HTR-8/SVneo (cell line): ENCODE measurements at regions not wholly inside any gene's neighbourhood (a gene's known extent, or its start where the extent isn't known, plus 50 kb on each side); places are given as distances from the start of the nearest gene placed in this dataset.
"Not testable (repeated sequence)": the region's sequence is repeated elsewhere in the genome, so short reads cannot be mapped to it uniquely, and the experiment has no call there.

Source experiments
- DNase-seq: peaks from one replicate; pipeline ENCODE4 v3.0.0; 2011; ENCODE audit warnings: low spot score, mixed read lengths; ENCODE audit not compliant: insufficient read length
- FAIRE-seq: peaks from 2 replicates; lab custom pipeline; 2011; peaks lifted over from hg19 to GRCh38; lab: Jason Lieb, UNC

GRCh38 chr17:78305801-78306200 is 54.1 kb downstream of the SOCS3 start:
- FAIRE-seq (no peak), DNase-seq (no peak)

DNA sequence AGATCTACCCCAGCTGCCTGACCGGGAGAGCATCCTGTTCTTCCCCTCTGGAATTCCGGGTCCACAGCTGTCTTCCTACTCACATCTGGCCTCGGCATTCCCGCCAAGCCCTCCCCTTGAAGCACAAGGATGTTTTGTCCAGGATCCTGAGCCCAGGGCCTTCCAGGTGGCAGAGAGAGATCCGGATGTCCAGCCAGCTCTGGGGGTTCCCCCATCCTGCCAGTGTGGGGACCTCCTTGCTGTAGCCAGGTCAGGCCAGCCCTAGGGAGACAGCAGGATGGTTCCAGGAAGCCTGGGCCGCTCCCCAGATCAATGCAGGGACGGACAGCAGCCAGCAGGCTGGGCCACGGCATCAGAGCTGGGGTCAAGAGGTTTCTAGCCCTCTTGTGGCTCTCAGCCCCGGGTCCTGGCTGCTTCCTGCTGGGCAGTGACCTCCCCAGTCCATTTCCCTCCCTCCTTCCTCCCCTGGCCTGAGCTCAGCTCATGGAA is 55.3 kb downstream of the SOCS3 start:
- no peak for DNase-seq
- no peak for FAIRE-seq

DNA sequence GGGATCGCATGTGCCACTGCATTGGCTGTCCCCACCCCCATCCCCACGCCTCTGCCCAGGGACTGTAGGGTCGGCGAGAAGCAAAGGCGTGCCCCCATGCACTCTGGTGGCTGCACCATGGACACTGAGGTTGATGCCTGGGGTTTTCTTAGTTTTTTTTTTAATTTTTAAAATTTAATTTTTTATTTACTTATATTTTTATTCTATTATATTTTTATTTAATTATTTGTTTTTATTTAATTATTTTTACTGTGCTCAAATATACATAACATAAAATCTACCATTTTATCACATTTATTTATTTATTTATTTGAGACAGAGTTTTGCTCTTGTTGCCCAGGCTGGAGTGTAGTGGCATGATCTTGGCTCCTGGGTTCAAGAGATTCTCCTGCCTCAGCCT is 57.4 kb downstream of the SOCS3 start:
- FAIRE-seq (no peak), DNase-seq (no peak)

GRCh38 chr17:78301821-78302213 is 58.1 kb downstream of the SOCS3 start:
- FAIRE-seq (no peak), DNase-seq (no peak)

- peak; percentile 64 for FAIRE-seq
- peak; percentile 66 for DNase-seq
These were observed 58.7 kb downstream of the SOCS3 start for GRCh38 chr17:78300962-78301820.

- no peak for FAIRE-seq
- DNase-seq: no peak
These were observed 60.8 kb downstream of the SOCS3 start for GRCh38 chr17:78299049-78299448.

GRCh38 chr17:78294776-78295175 is 63.3 kb downstream of the TMEM235 start:
- DNase-seq (no peak), FAIRE-seq (no peak)

DNA sequence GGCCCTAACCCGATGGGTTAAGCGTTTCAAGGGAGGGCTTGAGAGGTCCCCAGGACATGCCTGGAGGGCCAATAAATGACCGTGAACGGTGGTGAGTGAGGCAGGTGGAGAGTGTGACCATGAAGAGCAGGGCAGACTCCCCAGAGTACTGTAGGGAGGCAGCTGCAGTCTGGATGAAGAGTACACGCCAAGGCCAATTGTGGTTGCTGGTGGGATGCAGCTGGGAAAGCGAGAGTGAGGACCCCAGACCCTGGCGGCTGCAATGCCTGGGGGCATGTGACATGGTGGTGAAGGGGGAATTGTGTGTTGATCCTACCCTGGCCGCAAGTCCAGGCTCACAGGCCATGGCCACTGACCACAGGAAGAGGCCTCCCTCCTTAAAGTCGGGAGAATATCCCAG is 62.9 kb downstream of the TMEM235 start:
- DNase-seq: no peak
- FAIRE-seq: no peak

DNA sequence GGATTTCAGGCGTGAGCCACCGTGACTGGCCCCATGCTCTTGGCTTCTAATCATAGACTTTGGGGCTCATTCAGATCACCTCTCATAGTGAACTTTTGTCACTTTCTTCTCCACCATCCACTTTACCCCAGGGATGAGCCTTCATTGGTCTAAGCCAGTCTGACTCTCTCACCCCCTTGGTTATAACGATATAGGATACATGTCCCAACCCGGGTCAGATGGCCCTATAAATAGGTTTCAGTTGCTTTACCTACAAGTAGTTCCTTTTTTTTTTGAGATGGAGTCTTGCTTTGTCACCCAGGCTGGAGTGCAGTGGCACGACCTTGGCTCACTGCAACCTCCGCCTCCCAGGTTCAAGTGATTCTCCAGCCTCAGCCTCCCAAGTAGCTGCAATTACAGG is 61.7 kb downstream of the TMEM235 start:
- not testable (repeated sequence) for FAIRE-seq, DNase-seq

DNA sequence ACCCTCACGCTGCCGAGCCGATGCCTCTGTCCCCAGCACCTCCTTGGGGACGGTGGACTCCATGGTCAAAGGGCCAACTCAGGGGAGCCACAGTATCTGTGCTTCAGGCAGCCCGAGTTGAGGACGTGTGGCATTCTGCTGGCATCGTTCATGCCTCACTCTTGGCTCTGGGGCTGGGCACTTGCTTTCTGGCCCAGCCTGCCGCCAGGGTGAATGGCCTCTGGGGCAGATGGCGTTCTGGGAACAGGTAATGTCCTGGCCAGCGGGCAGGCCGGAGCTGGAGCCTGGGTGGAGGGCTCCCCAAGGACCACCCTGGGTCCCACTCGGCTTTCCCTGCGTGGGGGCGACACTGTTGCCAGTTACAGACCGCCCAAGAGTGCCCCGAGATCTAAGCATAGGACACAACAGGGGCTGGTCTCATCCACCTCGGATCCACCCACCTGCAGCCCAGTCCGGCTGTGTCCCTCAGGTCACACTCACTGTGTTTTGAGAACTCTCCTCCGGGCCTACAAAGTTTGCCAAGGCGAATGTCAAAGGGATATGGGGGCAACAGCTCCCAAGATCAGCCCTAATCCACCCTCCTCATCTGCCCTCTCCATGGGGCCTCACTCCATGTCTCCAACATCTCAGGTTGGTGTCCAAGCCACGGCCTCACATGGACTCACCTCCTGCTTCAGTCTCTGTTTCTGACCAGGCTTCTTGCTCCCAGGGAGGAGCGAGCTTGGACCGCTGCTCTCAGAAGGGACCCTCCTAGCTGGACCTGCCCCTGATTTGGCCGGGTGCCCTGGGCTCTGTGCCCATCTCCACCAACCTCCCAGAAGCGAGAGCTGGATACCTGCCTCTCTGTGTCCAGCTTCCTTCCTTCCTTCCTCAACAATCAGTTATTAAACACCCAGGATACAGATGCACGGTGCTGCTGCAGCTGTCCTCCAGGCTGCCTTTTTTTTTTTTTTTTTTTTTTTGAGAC is 60.8 kb downstream of the TMEM235 start:
- DNase-seq (no peak), FAIRE-seq (no peak)

DNA sequence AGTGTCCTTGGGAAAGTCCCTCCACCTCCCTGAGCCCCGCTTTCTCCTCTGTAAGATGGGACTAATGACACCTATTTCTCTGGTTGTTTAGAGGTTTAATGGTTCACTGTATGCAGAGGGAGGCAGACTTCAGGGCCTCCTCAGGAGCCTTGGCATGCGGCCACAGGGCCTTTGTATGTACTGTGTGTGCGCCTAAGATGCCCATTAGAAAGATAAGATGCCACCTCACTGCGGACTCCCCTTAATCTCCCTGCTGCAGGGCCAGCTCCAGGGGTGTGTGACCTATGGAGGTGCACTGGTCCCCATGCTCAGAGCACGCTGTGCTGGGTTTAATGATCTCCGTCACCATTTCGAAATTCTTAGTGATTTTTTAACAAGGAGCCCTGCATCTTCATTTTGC is 59.3 kb downstream of the TMEM235 start:
- FAIRE-seq: no peak
- no peak for DNase-seq
